SK-N-SH treated with all-trans-retinoic acid at 6 μM for 48 hours (cell line): ENCODE measurements at regions not wholly inside any gene's neighbourhood (a gene's known extent, or its start where the extent isn't known, plus 50 kb on each side); places are given as distances from the start of the nearest gene placed in this dataset.
"Not testable (repeated sequence)": the region's sequence is repeated elsewhere in the genome, so short reads cannot be mapped to it uniquely, and the experiment has no call there.

Experiments used
- ATAC-seq: fragments of 200-7000 bp; cut with Tn5 transposase; 3 replicates; pipeline ENCODE4 v1.9.1; 2020; ENCODE audit warnings: mild to moderate bottlenecking, moderate library complexity
- ARNTL ChIP-seq: fragments of 450-650 bp; formaldehyde crosslinking; IDR thresholded peaks from 2 replicates; pipeline ENCODE4 v1.5.0; 2020; ENCODE audit warnings: low read depth, mild to moderate bottlenecking, moderate library complexity, borderline replicate concordance
- BACH2 ChIP-seq: fragments of 250-450 bp; sonication (Bioruptor Pico); IDR thresholded peaks from 2 replicates; pipeline ENCODE4 v1.9.0; 2021; ENCODE audit warnings: mild to moderate bottlenecking, borderline replicate concordance
- CSDC2 ChIP-seq: fragments of 250-450 bp; sonication (Bioruptor Pico); IDR thresholded peaks from 2 replicates; pipeline ENCODE4 v1.5.0; 2020; ENCODE audit warnings: mild to moderate bottlenecking, moderate library complexity
- ESRRG ChIP-seq: fragments of 250-450 bp; sonication (Bioruptor Pico); IDR thresholded peaks from 2 replicates; pipeline ENCODE4 v1.6.1; 2021; ENCODE audit warnings: mild to moderate bottlenecking
- GLIS3 ChIP-seq: fragments of 250-450 bp; sonication (Bioruptor Pico); IDR thresholded peaks from 2 replicates; pipeline ENCODE4 v1.5.0; 2020; ENCODE audit warnings: mild to moderate bottlenecking, moderate library complexity
- ISL1 ChIP-seq: fragments of 250-450 bp; sonication (Bioruptor Pico); IDR thresholded peaks from 2 replicates; pipeline ENCODE4 v2.1.2; 2022; ENCODE audit warnings: mild to moderate bottlenecking, moderate library complexity
- OSR1 ChIP-seq: fragments of 250-450 bp; sonication (Bioruptor Pico); IDR thresholded peaks from 2 replicates; pipeline ENCODE4 v1.8.0; 2022; ENCODE audit warnings: moderate library complexity, mild to moderate bottlenecking, inconsistent platforms
- PPARA ChIP-seq: fragments of 250-450 bp; sonication (Bioruptor Pico); IDR thresholded peaks from 2 replicates; pipeline ENCODE4 v1.5.0; 2020; ENCODE audit warnings: mild to moderate bottlenecking, borderline replicate concordance
- RARB ChIP-seq: fragments of 250-450 bp; sonication (Bioruptor Pico); IDR thresholded peaks from 2 replicates; pipeline ENCODE4 v1.8.0; 2021; ENCODE audit warnings: mild to moderate bottlenecking, moderate library complexity
- SNAI2 ChIP-seq: fragments of 250-450 bp; sonication (Bioruptor Pico); IDR thresholded peaks from 2 replicates; pipeline ENCODE4 v1.5.0; 2020; ENCODE audit warnings: mild to moderate bottlenecking, moderate library complexity
- TCF4 ChIP-seq: fragments of 250-450 bp; sonication (Bioruptor Pico); IDR thresholded peaks from 2 replicates; pipeline ENCODE4 v1.8.0; 2021; ENCODE audit warnings: mild to moderate bottlenecking, moderate library complexity, borderline replicate concordance
- TOX ChIP-seq: fragments of 250-450 bp; sonication (Bioruptor Pico); IDR thresholded peaks from 2 replicates; pipeline ENCODE4 v1.8.0; 2021; ENCODE audit warnings: mild to moderate bottlenecking, moderate library complexity, borderline replicate concordance
- ZC3H10 ChIP-seq: fragments of 250-450 bp; sonication (Bioruptor Pico); IDR thresholded peaks from 2 replicates; pipeline ENCODE4 v1.5.1; 2021; ENCODE audit warnings: mild to moderate bottlenecking, moderate library complexity
- ZFP3 ChIP-seq: fragments of 250-450 bp; sonication (Bioruptor Pico); IDR thresholded peaks from 2 replicates; pipeline ENCODE4 v1.5.0; 2020; ENCODE audit warnings: mild to moderate bottlenecking, moderate library complexity
- ZFP30 ChIP-seq: fragments of 450-650 bp; formaldehyde crosslinking; IDR thresholded peaks from 2 replicates; pipeline ENCODE4 v1.5.0; 2022; ENCODE audit warnings: mild to moderate bottlenecking, moderate library complexity
- ZNF565 ChIP-seq: fragments of 450-650 bp; formaldehyde crosslinking; conservative IDR thresholded peaks from 2 replicates; pipeline ENCODE4 v1.5.0; 2020; ENCODE audit warnings: low read depth, mild to moderate bottlenecking, moderate library complexity
- ZNF70 ChIP-seq: fragments of 450-650 bp; formaldehyde crosslinking; IDR thresholded peaks from 2 replicates; pipeline ENCODE4 v1.5.0; 2020; ENCODE audit warnings: mild to moderate bottlenecking, moderate library complexity
- ZNF8 ChIP-seq: fragments of 450-650 bp; formaldehyde crosslinking; IDR thresholded peaks from 2 replicates; pipeline ENCODE4 v1.5.0; 2020; ENCODE audit warnings: mild to moderate bottlenecking, moderate library complexity
- TF ChIP-seq, protein P1 (sequence below): fragments of 250-450 bp; sonication (Bioruptor Pico); IDR thresholded peaks from 2 replicates; pipeline ENCODE4 v1.5.1; 2021; ENCODE audit warnings: mild to moderate bottlenecking, moderate library complexity
- TF ChIP-seq, protein P2 (sequence below): fragments of 250-450 bp; sonication (Bioruptor Pico); IDR thresholded peaks from 2 replicates; pipeline ENCODE4 v1.8.0; 2021; ENCODE audit warnings: low read depth, mild to moderate bottlenecking, moderate library complexity, borderline replicate concordance
- TF ChIP-seq, protein P3 (sequence below): fragments of 250-450 bp; sonication (Bioruptor Pico); IDR thresholded peaks from 2 replicates; pipeline ENCODE4 v1.8.0; 2020; ENCODE audit warnings: mild to moderate bottlenecking, moderate library complexity, borderline replicate concordance
- TF ChIP-seq, protein P4 (sequence below): fragments of 250-450 bp; sonication (Bioruptor Pico); IDR thresholded peaks from 2 replicates; pipeline ENCODE4 v1.5.1; 2020; ENCODE audit warnings: low read depth, mild to moderate bottlenecking, moderate library complexity

DNA sequence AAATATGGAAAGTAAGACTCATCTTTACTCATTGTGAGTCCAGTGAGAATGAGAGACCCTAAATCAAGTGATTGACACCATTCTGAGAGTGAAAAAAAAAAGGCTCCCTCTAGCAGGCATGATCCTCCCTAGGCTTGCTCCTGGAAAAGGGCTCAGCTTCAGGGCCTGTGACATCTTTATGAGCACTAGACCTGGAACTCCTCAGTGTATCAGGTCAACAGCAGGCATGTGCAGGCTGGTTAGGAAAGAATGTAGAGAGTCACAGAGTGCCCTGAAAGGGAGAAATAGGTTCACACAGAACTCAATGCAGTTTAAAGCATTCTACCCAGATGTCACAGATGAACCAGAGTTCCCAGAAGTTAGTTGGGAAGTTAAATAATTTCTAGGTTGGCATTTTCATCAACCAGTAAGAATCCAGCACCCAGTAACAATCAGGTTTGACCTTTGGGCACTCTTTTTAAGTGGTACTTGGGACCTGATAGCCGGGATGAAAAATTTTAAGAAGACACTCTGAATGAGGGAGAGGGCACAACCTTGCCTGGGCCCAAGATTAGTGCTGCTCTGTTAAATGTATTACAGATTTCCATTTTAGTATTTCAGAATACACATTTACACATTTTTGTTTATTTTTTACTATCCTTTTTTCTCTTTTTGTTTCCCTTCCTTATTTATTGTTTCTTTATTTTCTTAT lies 828.8 kb downstream of the C12orf50 start:
- ATAC-seq: no peak
- TF ChIP-seq, protein P1, sequence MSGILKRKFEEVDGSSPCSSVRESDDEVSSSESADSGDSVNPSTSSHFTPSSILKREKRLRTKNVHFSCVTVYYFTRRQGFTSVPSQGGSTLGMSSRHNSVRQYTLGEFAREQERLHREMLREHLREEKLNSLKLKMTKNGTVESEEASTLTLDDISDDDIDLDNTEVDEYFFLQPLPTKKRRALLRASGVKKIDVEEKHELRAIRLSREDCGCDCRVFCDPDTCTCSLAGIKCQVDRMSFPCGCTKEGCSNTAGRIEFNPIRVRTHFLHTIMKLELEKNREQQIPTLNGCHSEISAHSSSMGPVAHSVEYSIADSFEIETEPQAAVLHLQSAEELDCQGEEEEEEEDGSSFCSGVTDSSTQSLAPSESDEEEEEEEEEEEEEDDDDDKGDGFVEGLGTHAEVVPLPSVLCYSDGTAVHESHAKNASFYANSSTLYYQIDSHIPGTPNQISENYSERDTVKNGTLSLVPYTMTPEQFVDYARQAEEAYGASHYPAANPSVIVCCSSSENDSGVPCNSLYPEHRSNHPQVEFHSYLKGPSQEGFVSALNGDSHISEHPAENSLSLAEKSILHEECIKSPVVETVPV (CRISPR knock-in tag): no peak
- TF ChIP-seq ZFP30 (CRISPR knock-in tag) (no peak), ZNF70 (CRISPR knock-in tag) (no peak), ZNF8 (CRISPR knock-in tag) (no peak), GLIS3 (CRISPR knock-in tag) (no peak), RARB (no peak), SNAI2 (CRISPR knock-in tag) (no peak), TCF4 (CRISPR knock-in tag) (no peak), OSR1 (CRISPR knock-in tag) (no peak), ZFP3 (no peak), TOX (CRISPR knock-in tag) (no peak), ARNTL (CRISPR knock-in tag) (no peak), ZC3H10 (CRISPR knock-in tag) (no peak)
- TF ChIP-seq, protein P2, sequence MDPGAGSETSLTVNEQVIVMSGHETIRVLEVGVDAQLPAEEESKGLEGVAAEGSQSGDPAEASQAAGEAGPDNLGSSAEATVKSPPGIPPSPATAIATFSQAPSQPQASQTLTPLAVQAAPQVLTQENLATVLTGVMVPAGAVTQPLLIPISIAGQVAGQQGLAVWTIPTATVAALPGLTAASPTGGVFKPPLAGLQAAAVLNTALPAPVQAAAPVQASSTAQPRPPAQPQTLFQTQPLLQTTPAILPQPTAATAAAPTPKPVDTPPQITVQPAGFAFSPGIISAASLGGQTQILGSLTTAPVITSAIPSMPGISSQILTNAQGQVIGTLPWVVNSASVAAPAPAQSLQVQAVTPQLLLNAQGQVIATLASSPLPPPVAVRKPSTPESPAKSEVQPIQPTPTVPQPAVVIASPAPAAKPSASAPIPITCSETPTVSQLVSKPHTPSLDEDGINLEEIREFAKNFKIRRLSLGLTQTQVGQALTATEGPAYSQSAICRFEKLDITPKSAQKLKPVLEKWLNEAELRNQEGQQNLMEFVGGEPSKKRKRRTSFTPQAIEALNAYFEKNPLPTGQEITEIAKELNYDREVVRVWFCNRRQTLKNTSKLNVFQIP (CRISPR knock-in tag): no peak
- TF ChIP-seq, all 23 proteins: peak for 0

DNA sequence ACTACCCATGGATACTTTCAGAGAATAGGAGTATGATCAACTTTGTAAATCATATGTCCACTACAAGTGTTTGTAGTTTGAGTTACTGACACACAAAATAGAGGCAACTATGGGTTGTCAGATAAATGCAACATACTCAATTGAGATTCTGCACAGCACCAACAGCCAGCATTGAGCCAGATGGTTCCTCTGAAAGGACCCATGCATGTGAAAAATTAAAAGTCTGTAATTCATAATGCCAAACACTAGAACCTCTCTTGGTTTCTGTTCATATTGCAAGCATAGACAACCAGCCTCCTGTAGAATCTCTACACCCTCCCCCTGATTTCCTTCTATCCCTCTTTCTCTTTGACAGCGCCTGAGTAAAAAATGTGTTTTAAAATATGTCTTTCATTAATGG lies 831.0 kb downstream of the C12orf50 start:
- ATAC-seq: no peak
- TF ChIP-seq GLIS3 (CRISPR knock-in tag) (no peak), ESRRG (CRISPR knock-in tag) (no peak)
- TF ChIP-seq, protein P3, sequence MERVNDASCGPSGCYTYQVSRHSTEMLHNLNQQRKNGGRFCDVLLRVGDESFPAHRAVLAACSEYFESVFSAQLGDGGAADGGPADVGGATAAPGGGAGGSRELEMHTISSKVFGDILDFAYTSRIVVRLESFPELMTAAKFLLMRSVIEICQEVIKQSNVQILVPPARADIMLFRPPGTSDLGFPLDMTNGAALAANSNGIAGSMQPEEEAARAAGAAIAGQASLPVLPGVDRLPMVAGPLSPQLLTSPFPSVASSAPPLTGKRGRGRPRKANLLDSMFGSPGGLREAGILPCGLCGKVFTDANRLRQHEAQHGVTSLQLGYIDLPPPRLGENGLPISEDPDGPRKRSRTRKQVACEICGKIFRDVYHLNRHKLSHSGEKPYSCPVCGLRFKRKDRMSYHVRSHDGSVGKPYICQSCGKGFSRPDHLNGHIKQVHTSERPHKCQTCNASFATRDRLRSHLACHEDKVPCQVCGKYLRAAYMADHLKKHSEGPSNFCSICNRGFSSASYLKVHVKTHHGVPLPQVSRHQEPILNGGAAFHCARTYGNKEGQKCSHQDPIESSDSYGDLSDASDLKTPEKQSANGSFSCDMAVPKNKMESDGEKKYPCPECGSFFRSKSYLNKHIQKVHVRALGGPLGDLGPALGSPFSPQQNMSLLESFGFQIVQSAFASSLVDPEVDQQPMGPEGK (CRISPR knock-in tag): no peak

DNA sequence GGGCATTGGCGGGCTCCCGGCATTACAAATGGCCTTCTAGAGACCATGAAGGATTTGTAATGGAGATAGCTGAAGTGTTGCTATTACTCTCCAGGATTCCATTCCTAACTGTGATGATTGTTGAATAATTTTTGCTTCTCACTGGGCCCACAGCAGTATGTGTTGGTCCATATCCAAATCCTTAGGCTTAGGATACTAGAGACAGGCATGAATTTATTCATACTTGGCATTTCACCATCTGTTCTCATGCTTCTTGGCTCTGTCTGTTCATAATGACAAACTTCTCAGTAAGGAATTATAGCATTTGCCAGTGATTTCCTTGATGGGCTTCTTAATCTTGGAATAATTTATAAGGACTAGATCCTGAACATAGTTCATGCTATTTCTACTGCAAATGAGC lies 832.9 kb downstream of the C12orf50 start:
- ATAC-seq: no peak
- TF ChIP-seq TOX (CRISPR knock-in tag) (no peak), ZFP3 (no peak), ISL1 (no peak), PPARA (CRISPR knock-in tag) (no peak), OSR1 (CRISPR knock-in tag) (no peak), CSDC2 (CRISPR knock-in tag) (no peak), TCF4 (CRISPR knock-in tag) (no peak), ZNF70 (CRISPR knock-in tag) (no peak), ZNF8 (CRISPR knock-in tag) (no peak), BACH2 (no peak), ZFP30 (CRISPR knock-in tag) (no peak), ESRRG (CRISPR knock-in tag) (no peak), ZC3H10 (CRISPR knock-in tag) (no peak), SNAI2 (CRISPR knock-in tag) (no peak), ZNF565 (CRISPR knock-in tag) (no peak)
- TF ChIP-seq, protein P3 (CRISPR knock-in tag): no peak
- TF ChIP-seq, protein P4, sequence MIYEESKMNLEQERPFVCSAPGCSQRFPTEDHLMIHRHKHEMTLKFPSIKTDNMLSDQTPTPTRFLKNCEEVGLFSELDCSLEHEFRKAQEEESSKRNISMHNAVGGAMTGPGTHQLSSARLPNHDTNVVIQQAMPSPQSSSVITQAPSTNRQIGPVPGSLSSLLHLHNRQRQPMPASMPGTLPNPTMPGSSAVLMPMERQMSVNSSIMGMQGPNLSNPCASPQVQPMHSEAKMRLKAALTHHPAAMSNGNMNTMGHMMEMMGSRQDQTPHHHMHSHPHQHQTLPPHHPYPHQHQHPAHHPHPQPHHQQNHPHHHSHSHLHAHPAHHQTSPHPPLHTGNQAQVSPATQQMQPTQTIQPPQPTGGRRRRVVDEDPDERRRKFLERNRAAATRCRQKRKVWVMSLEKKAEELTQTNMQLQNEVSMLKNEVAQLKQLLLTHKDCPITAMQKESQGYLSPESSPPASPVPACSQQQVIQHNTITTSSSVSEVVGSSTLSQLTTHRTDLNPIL (CRISPR knock-in tag): no peak
- TF ChIP-seq, protein P1 (CRISPR knock-in tag): no peak
- TF ChIP-seq, protein P2 (CRISPR knock-in tag): no peak
- TF ChIP-seq, all 23 proteins: peak for 0

DNA sequence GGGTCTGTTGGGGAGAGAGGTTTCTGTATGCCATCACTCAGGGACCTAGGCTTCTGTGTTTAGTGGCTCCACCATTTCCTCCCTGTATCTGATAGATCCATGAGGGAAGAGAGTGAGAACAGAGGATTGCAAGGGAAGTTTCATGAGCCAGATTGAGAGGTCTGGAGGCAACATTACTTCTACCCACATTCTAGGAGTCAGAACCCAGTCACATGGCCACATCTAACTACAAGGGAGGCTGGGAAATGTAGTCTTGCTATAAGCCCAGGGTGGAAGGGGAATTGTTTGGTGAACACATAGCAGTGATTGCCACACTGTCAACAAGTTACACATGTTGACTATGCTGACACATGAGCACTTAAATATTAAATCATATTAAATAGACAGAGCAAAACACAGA lies 834.8 kb downstream of the C12orf50 start:
- ATAC-seq: not testable (repeated sequence)
